GOT3 (cell line): ENCODE measurements at regions not wholly inside any gene's neighbourhood (a gene's known extent, or its start where the extent isn't known, plus 50 kb on each side); places are given as distances from the start of the nearest gene placed in this dataset.
"Not testable (repeated sequence)": the region's sequence is repeated elsewhere in the genome, so short reads cannot be mapped to it uniquely, and the experiment has no call there.

Source experiments
- DNase-seq: peaks from one replicate; lab custom pipeline; 2025; ENCODE audit warnings: mixed read lengths; lab: John Stamatoyannopoulos, UW

- DNase-seq: no peak
Measured at GRCh38 chr6:141580131-141580530, 552.6 kb upstream of the GJE1 start.

- DNase-seq: no peak
Measured at GRCh38 chr6:141576751-141577150, 556.0 kb upstream of the GJE1 start.

- no peak for DNase-seq
Measured at GRCh38 chr6:141562851-141563763, 569.6 kb upstream of the GJE1 start.

GRCh38 chr6:141562186-141562811, 570.4 kb upstream of the GJE1 start:
- no peak for DNase-seq

GRCh38 chr6:141561154-141561553, 571.6 kb upstream of the GJE1 start:
- no peak for DNase-seq

- no peak for DNase-seq
Measured at GRCh38 chr6:141552463-141552862, 580.3 kb upstream of the GJE1 start.

- DNase-seq: no peak
Measured at GRCh38 chr6:141552031-141552430, 580.7 kb upstream of the GJE1 start.

GRCh38 chr6:141551318-141551717, 581.4 kb upstream of the GJE1 start:
- no peak for DNase-seq

GRCh38 chr6:141550471-141550870, 582.3 kb upstream of the GJE1 start:
- DNase-seq: no peak

- DNase-seq: no peak
Measured at GRCh38 chr6:141548966-141549365, 583.8 kb upstream of the GJE1 start.

- DNase-seq: no peak
Measured at GRCh38 chr6:141541581-141542324, 591.0 kb upstream of the GJE1 start.

GRCh38 chr6:141540207-141540606, 592.5 kb upstream of the GJE1 start:
- DNase-seq: no peak

GRCh38 chr6:141539617-141540016, 593.1 kb upstream of the GJE1 start:
- DNase-seq: no peak

- no peak for DNase-seq
Measured at GRCh38 chr6:141532211-141532610, 600.5 kb upstream of the GJE1 start.

- DNase-seq: no peak
Measured at GRCh38 chr6:141531040-141531439, 601.7 kb upstream of the GJE1 start.

GRCh38 chr6:141528596-141528995, 604.1 kb upstream of the GJE1 start:
- DNase-seq: no peak

- DNase-seq: no peak
Measured at GRCh38 chr6:141526985-141527384, 605.7 kb upstream of the GJE1 start.

- DNase-seq: no peak
Measured at GRCh38 chr6:141521440-141521839, 611.3 kb upstream of the GJE1 start.

GRCh38 chr6:141513830-141514229, 618.9 kb upstream of the GJE1 start:
- DNase-seq: no peak

- DNase-seq: no peak
Measured at GRCh38 chr6:141510803-141511202, 621.9 kb upstream of the GJE1 start.

- not testable (repeated sequence) for DNase-seq
Measured at GRCh38 chr6:141506062-141506461, 626.7 kb upstream of the GJE1 start.

GRCh38 chr6:141504318-141504717, 628.4 kb upstream of the GJE1 start:
- not testable (repeated sequence) for DNase-seq

- no peak for DNase-seq
Measured at GRCh38 chr6:141501616-141502015, 631.1 kb upstream of the GJE1 start.
